GM21786 (cell line): ENCODE measurements at regions not wholly inside any gene's neighbourhood (a gene's known extent, or its start where the extent isn't known, plus 50 kb on each side); places are given as distances from the start of the nearest gene placed in this dataset.

Experiments used
- ATAC-seq: cut with Tn5 transposase; IDR thresholded peaks from one replicate; pipeline ENCODE4 v1.9.1; 2021; ENCODE audit not compliant: unreplicated experiment

- ATAC-seq, result peak; percentile 94
These were observed 51.2 kb upstream of the CDH5 start for GRCh38 chr16:66315210-66315825.

GRCh38 chr16:66311306-66311705 is 55.2 kb upstream of the CDH5 start:
- ATAC-seq, result no peak

DNA sequence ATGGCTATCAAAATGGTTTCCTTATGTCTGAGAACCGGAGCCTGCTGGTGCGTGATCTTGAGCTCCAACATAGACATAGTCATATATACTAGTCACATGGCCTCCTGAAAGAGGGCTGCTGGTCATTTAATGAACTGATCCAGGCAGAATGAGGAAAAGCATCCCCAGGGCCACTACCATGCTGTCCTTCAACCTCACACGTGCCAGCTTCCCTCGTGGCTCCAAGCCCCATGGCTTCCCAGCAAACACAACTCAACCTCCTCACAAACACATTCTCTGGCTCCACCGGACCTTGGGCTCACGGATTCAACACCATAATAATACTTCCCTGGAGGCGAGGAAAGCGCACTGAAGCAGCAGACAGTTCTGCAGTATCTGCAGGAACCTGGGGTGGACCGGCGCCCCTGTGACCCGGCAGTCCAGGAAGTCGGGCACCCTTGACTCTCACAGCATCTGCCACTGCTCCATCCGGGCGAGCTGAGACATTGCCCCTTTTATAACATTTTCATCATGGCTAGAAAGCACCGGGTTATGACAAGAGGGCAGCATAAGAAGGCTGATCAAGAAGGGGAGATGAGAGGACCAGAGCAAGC is 57.2 kb upstream of the CDH5 start:
- ATAC-seq, result no peak

DNA sequence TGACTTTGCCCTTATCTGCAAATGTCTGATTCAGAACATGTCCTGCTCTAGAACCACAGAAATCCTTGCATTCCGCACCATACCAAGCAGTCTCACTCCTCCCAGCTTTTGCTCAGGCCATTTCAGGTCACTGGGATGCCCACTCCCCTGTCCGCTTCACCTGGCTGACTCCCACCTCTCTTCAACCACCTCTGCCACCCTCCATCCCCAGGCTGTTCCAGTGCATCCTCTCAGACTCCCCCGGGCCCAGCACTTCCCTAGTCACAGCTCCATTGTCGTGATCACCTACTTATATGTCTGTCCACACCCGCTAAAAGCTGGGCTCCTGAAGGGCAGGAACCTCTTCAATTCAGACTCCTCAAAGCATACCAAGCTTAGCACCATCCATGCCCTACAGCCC is 58.4 kb upstream of the CDH5 start:
- ATAC-seq, result no peak

GRCh38 chr16:66306366-66307150 is 59.9 kb upstream of the CDH5 start:
- ATAC-seq, result no peak

DNA sequence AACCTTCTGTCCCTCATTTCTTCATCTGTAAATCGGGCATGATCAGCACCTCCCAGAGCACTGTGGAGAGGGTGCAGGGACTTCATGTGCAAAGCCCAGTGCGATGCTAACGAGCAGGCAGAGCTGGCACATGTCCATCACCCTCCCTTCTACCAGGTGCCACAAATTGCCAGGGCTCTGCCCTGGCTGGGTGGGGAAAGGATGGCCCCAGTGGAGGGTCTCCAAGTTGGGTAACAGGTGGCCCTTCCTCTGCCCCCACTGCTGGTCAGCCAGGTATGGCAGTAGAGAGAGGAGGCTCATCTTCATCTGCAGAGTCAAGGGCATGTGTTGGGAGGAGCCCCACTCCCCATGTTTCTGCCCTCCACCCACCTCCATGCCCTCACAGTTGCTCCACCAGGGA is 61.5 kb upstream of the CDH5 start:
- ATAC-seq, result no peak

- no peak for ATAC-seq
These were observed 62.3 kb upstream of the CDH5 start for GRCh38 chr16:66304151-66304550.

DNA sequence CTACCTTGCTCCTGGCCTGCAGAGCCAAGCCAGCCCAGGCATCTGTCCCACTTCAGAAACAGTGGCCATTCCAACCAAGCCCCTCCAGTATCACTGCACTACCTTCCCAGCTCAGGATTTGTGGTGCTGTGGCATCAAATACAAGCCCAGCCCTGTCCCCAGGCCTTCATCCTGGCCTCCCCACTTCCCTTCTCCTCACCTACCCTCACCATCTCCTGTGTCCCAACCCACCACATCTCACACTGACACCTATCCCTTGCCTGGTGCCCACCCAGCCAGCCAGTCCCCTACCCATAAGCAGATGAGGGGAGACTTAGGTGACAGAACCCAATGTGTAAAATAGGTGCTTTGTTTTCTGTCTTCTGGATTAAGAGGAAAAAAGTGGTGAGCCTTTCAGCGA is 66.0 kb upstream of the CDH5 start:
- no peak for ATAC-seq

- ATAC-seq, result no peak
These were observed 66.5 kb upstream of the CDH5 start for GRCh38 chr16:66300037-66300436.

- ATAC-seq, result no peak
These were observed 67.1 kb upstream of the CDH5 start for GRCh38 chr16:66299349-66299748.

- no peak for ATAC-seq
These were observed 67.8 kb upstream of the CDH5 start for GRCh38 chr16:66298571-66299120.

DNA sequence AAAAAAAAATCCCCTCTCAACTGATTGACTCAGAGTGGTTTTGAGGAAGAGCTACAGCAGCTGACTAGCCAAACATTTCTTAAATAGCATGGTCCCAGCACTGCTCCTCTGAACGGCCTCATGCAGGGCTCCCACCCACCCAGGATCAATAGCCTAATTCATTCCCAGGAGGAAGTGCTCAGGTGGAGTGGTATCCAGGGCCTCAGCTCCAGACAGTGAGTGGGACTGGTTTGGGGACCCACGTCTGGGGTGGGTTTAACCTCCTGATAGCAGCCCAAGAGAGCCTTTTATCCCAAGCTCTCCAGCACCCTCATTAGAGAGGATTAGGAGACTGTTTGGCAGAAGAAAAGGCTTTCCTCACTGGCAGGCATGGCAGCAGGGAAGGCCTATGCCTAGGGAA is 68.5 kb upstream of the CDH5 start:
- ATAC-seq, result no peak

- no peak for ATAC-seq
These were observed 69.9 kb upstream of the CDH5 start for GRCh38 chr16:66296591-66296990.

DNA sequence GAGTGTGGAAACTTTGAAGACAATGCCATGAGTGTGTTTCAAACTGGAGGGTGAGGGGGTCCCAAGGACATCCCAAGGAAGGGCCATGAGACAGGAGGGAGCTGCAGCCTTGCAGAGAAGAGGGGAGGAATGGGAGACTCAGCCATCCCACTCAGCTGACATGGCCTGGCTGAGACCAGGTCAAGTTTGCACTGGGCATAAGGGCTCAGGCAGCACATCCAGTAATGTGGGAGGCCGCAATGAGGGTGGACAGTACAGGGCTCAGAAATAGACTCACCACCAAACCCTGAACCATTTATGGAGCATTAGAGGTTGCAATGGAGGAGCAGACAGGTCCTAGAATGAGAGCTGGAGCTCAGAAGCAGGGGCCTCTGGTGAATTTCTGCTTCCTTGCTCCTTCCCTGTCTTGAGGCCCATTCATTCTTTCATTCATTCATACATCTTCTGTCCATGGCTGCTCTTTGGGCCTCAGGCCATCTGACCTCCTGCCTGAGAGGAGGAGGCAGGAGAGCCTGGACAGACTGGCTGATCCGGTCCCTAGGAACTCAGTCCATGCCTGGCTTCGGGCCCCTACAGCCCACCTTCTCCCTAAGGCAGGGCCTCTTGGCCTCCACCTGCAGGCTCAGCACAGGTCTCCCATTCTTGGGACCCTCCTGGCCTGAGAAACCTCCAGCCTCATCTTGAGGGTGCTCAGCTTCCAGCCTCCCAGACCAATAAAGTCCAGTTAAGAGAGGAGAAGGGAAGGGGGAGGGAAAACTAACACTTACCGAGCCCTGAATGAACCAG is 70.5 kb upstream of the CDH5 start:
- ATAC-seq, result no peak

GRCh38 chr16:66295213-66295612 is 71.3 kb upstream of the CDH5 start:
- ATAC-seq, result no peak

DNA sequence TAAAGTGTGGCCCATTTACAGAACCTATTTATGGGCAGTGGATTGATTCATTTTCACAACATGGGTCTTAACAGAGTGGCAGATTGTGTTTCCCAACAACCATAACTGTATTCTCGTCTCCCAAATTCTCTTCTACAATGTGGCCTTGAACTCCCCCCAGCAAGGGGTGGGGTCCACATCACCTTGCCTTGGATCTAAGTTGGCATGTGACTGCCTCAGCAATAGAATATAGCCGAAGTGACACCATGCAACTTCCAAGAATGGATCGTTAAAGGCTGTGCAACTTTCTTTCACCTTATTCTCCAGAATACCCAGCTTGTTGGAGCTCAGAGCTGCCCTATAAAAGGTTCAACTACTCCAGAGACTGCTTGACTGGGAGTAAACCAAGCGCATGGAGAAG is 72.0 kb upstream of the CDH5 start:
- no peak for ATAC-seq

DNA sequence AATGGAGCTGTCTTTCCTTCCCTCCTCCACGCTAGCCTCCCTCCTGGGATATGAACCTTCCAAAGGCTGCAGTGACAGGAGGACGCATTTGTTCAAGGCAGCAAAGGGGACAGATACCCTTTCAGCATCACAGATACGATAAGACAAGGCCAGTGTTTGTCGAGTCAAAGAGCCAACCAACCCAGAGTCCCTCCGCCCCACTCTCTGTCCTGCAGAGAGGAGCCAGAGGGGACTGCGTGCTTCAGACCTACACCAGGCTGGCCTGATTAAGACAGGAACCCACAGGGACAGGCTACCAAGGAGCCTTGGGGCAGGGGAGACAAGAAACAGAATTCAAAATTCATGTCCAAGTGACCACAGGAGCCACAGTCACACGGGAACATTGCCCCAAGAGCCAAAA is 72.6 kb upstream of the CDH5 start:
- no peak for ATAC-seq

GRCh38 chr16:66293207-66293735 is 73.2 kb upstream of the CDH5 start:
- no peak for ATAC-seq

DNA sequence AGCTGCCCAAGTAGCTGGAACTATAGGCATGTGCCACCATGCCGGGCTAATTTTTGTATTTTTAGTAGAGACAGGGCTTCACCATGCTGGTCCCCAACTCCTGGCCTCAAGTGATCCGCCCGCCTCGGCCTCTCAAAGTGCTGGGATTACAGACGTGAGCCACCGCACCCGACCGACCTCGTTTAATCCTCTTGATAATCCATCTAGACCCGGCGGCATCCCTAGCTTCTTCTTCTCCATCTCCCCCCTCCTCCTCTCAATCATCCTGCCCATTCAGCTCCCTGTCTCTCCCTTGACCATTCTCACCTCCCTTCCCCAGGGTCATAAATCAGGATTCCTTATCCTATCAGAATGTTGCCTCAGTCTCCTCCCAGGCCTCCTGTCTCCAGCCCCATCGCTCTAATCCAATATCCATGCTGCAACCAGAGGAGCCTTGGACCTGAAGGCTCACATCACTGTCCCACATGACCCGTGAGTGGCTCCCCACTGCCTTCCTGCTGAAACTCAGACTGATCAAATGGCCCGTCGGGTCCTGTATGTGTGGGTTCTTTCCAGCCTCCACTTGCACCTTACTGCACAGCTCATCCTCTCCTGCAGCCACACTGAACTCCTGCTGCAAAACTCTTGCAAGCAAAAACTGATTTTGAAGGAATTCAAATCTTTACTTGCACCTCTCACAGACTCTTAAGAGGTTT is 74.1 kb upstream of the CDH5 start:
- no peak for ATAC-seq

DNA sequence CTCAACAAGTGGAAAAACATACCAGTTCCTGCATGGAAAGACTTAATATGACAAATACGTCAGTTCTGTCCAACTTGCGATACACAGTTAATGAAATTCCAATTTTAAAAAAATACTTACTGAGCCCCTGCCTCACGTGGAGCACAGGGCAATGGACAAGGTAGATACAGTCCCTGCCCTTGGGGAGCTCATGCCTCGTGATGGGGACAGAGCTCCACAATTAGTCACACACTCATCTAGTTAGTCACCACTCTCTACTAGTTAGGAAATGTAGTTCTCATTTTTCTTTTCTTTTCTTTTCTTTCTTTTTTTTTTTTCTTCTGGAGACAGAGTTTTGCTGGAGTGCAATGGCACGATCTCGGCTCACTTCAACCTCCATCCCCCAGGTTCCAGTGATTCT is 74.7 kb upstream of the CDH5 start:
- no peak for ATAC-seq

- no peak for ATAC-seq
These were observed 76.1 kb upstream of the CDH5 start for GRCh38 chr16:66290431-66290830.
